ENCODE measurements at regions not wholly inside any gene's neighbourhood (a gene's known extent, or its start where the extent isn't known, plus 50 kb on each side); places are given as distances from the start of the nearest gene placed in this dataset.
"Not testable (repeated sequence)": the region's sequence is repeated elsewhere in the genome, so short reads cannot be mapped to it uniquely, and the experiment has no call there.

GRCh38 chr1:10916311-10916710 is 96.1 kb upstream of the TARDBP start:
- Mint-ChIP-seq H3K36me3 (ENCODE audit: low read depth, unreplicated experiment) (no peaks in the 10 kb centered on the region), H3K27me3 (ENCODE audit: unreplicated experiment) (peaks cover 10% of the 10 kb centered on the region), H3K4me1 (ENCODE audit: unreplicated experiment) (peaks cover 3% of the 10 kb centered on the region), H3K4me3 (ENCODE audit: unreplicated experiment) (no peak overlapping the region), H3K9me3 (ENCODE audit: unreplicated experiment) (no peaks in the 10 kb centered on the region), H3K27ac (ENCODE audit: unreplicated experiment) (no peak overlapping the region)
- DNase-seq (ENCODE audit: low spot score): no peak
- TF ChIP-seq CTCF (IDR thresholded peaks at IDR 0.05; ENCODE audit: unreplicated experiment): no peak

- H3K4me1 Mint-ChIP-seq (ENCODE audit: unreplicated experiment): peaks cover 3% of the 10 kb centered on the region
- no peak for DNase-seq (ENCODE audit: low spot score)
- H3K9me3 Mint-ChIP-seq (ENCODE audit: unreplicated experiment): no peaks in the 10 kb centered on the region
- peaks cover 6% of the 10 kb centered on the region for H3K27me3 Mint-ChIP-seq (ENCODE audit: unreplicated experiment)
- no peak for TF ChIP-seq CTCF (IDR thresholded peaks at IDR 0.05; ENCODE audit: unreplicated experiment)
- no peaks in the 10 kb centered on the region for H3K36me3 Mint-ChIP-seq (ENCODE audit: low read depth, unreplicated experiment)
- no peak overlapping the region for H3K27ac Mint-ChIP-seq (ENCODE audit: unreplicated experiment)
- H3K4me3 Mint-ChIP-seq (ENCODE audit: unreplicated experiment): no peak overlapping the region
These were observed 95.5 kb upstream of the TARDBP start for GRCh38 chr1:10916991-10917390.

GRCh38 chr1:10917513-10918454 is 94.7 kb upstream of the TARDBP start:
- no peak for TF ChIP-seq CTCF (IDR thresholded peaks at IDR 0.05; ENCODE audit: unreplicated experiment)
- no peak overlapping the region for H3K4me3 Mint-ChIP-seq (ENCODE audit: unreplicated experiment)
- DNase-seq (ENCODE audit: low spot score): no peak
- no peaks in the 10 kb centered on the region for H3K36me3 Mint-ChIP-seq (ENCODE audit: low read depth, unreplicated experiment)
- H3K27me3 Mint-ChIP-seq (ENCODE audit: unreplicated experiment): peaks cover 6% of the 10 kb centered on the region
- H3K9me3 Mint-ChIP-seq (ENCODE audit: unreplicated experiment): no peaks in the 10 kb centered on the region
- peaks cover 3% of the 10 kb centered on the region for H3K4me1 Mint-ChIP-seq (ENCODE audit: unreplicated experiment)
- H3K27ac Mint-ChIP-seq (ENCODE audit: unreplicated experiment): no peak overlapping the region

GRCh38 chr1:10918531-10918930 is 93.9 kb upstream of the TARDBP start:
- peaks cover 6% of the 10 kb centered on the region for H3K27me3 Mint-ChIP-seq (ENCODE audit: unreplicated experiment)
- no peak overlapping the region for H3K27ac Mint-ChIP-seq (ENCODE audit: unreplicated experiment)
- H3K4me1 Mint-ChIP-seq (ENCODE audit: unreplicated experiment): peaks cover 3% of the 10 kb centered on the region
- no peak for DNase-seq (ENCODE audit: low spot score)
- H3K9me3 Mint-ChIP-seq (ENCODE audit: unreplicated experiment): no peaks in the 10 kb centered on the region
- TF ChIP-seq CTCF (IDR thresholded peaks at IDR 0.05; ENCODE audit: unreplicated experiment): no peak
- H3K4me3 Mint-ChIP-seq (ENCODE audit: unreplicated experiment): no peak overlapping the region
- no peaks in the 10 kb centered on the region for H3K36me3 Mint-ChIP-seq (ENCODE audit: low read depth, unreplicated experiment)

GRCh38 chr1:10920063-10920626 is 92.3 kb upstream of the TARDBP start:
- no peaks in the 10 kb centered on the region for H3K9me3 Mint-ChIP-seq (ENCODE audit: unreplicated experiment)
- TF ChIP-seq CTCF (IDR thresholded peaks at IDR 0.05; ENCODE audit: unreplicated experiment): no peak
- H3K4me3 Mint-ChIP-seq (ENCODE audit: unreplicated experiment): no peak overlapping the region
- H3K27ac Mint-ChIP-seq (ENCODE audit: unreplicated experiment): no peak overlapping the region
- no peak for DNase-seq (ENCODE audit: low spot score)
- no peaks in the 10 kb centered on the region for H3K36me3 Mint-ChIP-seq (ENCODE audit: low read depth, unreplicated experiment)
- H3K4me1 Mint-ChIP-seq (ENCODE audit: unreplicated experiment): peaks cover 3% of the 10 kb centered on the region
- H3K27me3 Mint-ChIP-seq (ENCODE audit: unreplicated experiment): peaks cover 4% of the 10 kb centered on the region

GRCh38 chr1:10922315-10923060 is 90.0 kb upstream of the TARDBP start:
- not testable (repeated sequence) for H3K36me3 Mint-ChIP-seq (ENCODE audit: low read depth, unreplicated experiment); H3K9me3 Mint-ChIP-seq (ENCODE audit: unreplicated experiment); H3K27ac Mint-ChIP-seq (ENCODE audit: unreplicated experiment); H3K4me3 Mint-ChIP-seq (ENCODE audit: unreplicated experiment); H3K27me3 Mint-ChIP-seq (ENCODE audit: unreplicated experiment); H3K4me1 Mint-ChIP-seq (ENCODE audit: unreplicated experiment); DNase-seq (ENCODE audit: low spot score)

Data from endothelial cell (in vitro differentiated cells).